Peyer's patch (tissue), 4 donors: ENCODE measurements at regions not wholly inside any gene's neighbourhood (a gene's known extent, or its start where the extent isn't known, plus 50 kb on each side); places are given as distances from the start of the nearest gene placed in this dataset.

Source experiments
- POLR2A ChIP-seq, 2 donors: fragments of 450-650 bp; IDR thresholded peaks; one replicate each; pipeline ENCODE4 v1.5.1; 2017; ENCODE audit warnings: antibody characterized with exemption in 2 of 2, mild to moderate bottlenecking in 2 of 2, moderate library complexity in 2 of 2
- TF ChIP-seq, protein P1 (sequence below), 6 experiments: fragments of 450-650 bp in 4 of 6; fragments of 200-600 bp in 2 of 6; sonication (generic) in 1 of 6; IDR thresholded peaks; one replicate each; pipeline ENCODE4 v1.5.1; 2017 to 2019; ENCODE audit warnings: antibody characterized with exemption in 6 of 6, mild to moderate bottlenecking in 3 of 6, moderate library complexity in 1 of 6

DNA sequence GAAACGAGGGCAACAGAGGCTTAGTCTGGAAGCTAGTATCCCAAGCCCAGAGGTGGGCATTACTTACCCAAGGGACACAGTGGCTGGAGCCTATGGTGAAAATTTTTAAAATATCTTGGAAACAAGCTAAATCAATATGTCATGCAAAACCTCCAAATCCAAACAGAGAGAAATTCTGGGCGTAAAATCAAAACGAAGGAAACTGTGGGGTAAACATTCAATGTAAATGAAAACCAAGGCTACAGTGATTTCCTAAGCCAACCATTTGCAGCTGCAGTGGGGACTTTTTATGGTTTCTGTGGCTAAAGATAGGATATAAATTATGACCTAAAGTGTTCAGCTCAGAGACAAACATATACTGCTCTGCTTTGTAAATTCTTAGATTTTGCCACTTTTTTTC, 507.7 kb upstream of the DIAPH2 start:
- TF ChIP-seq, protein P1, sequence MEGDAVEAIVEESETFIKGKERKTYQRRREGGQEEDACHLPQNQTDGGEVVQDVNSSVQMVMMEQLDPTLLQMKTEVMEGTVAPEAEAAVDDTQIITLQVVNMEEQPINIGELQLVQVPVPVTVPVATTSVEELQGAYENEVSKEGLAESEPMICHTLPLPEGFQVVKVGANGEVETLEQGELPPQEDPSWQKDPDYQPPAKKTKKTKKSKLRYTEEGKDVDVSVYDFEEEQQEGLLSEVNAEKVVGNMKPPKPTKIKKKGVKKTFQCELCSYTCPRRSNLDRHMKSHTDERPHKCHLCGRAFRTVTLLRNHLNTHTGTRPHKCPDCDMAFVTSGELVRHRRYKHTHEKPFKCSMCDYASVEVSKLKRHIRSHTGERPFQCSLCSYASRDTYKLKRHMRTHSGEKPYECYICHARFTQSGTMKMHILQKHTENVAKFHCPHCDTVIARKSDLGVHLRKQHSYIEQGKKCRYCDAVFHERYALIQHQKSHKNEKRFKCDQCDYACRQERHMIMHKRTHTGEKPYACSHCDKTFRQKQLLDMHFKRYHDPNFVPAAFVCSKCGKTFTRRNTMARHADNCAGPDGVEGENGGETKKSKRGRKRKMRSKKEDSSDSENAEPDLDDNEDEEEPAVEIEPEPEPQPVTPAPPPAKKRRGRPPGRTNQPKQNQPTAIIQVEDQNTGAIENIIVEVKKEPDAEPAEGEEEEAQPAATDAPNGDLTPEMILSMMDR (IDR thresholded peaks at IDR 0.05), result no peak
- TF ChIP-seq POLR2A (IDR thresholded peaks at IDR 0.05), result no peak
